Heart left ventricle (tissue), 13 donors: ENCODE measurements at regions not wholly inside any gene's neighbourhood (a gene's known extent, or its start where the extent isn't known, plus 50 kb on each side); places are given as distances from the start of the nearest gene placed in this dataset.

Source experiments
- CTCF ChIP-seq, 12 donors: fragments of 200-600 bp; sonication (generic) in 4 of 12; IDR thresholded peaks; one replicate each; pipeline versions ENCODE4 v1.5.0 to v1.8.0; 2018 to 2022; ENCODE audit warnings: antibody characterized with exemption in 12 of 12, mild to moderate bottlenecking in 5 of 12
- POLR2A ChIP-seq, 2 donors: fragments of 450-650 bp; IDR thresholded peaks; one replicate each; pipeline ENCODE4 v1.6.1; 2017; ENCODE audit warnings: antibody characterized with exemption in 2 of 2, mild to moderate bottlenecking in 2 of 2, moderate library complexity in 2 of 2
- donor health status: ischemic (EF 13 %, LVEDD 7.1; RV severe dilation, severe dysfunction).
- donor health status: DM: no; HTN: yes; CAD: no.
- donor health status: DM: no; HTN: no; CAD: no.
- donor health status: ischemic (EF 25% LVEDD 6.9; RV normal size, moderate dysfunction).
- donor health status: ischemic (EF 25% LVEDD 5.7; RV mildly dilated, moderate dysfunction).
- donor health status: ischemic (EF 35%, LVEDD 5.7; RV mildly dilated, moderate dysfunction).
- donor health status: nonischemic (EF 11% LVEDD 7.7; RV severe dilation, severe dysfunction).
- donor health status: DM: yes; HTN: yes; CAD: no.
- donor health status: PGD.
- donor health status: ischemic (EF 29% LVEDD 5.4; RV normal size, mild dysfunction).
- donor health status: nonischemic (EF 23%, LVEDD 6.1; RV moderate dilation, normal function).

GRCh38 chr4:186871856-186872255, 148.2 kb upstream of the FAT1 start:
- TF ChIP-seq CTCF (IDR thresholded peaks at IDR 0.05) (no peak), POLR2A (IDR thresholded peaks at IDR 0.05) (no peak)
